OCI-LY7 (cell line): ENCODE measurements at regions not wholly inside any gene's neighbourhood (a gene's known extent, or its start where the extent isn't known, plus 50 kb on each side); places are given as distances from the start of the nearest gene placed in this dataset.

Source experiments
- BruUV-seq: library from RNA; stranded (reverse); fragments of 400-500 nt; replicated peaks from 2 replicates; lab custom pipeline; 2021; lab: Mats Ljungman, UMichigan
- CTCF ChIA-PET: fragments of 300-600 bp; sonication (Branson Sonifier 250); formaldehyde crosslinking; loops from one replicate; lab custom pipeline; 2022; ENCODE audit warnings: antibody characterized with exemption; ENCODE audit not compliant: unreplicated experiment; lab: Charles Lee
- POLR2A ChIA-PET: fragments of 300-600 bp; sonication (Branson Sonifier 250); formaldehyde crosslinking; loops from one replicate; lab custom pipeline; 2022; ENCODE audit warnings: antibody characterized with exemption; lab: Charles Lee
- DNase-seq: peaks from one replicate; pipeline ENCODE4 v3.0.0-alpha.2; 2015; ENCODE audit warnings: low spot score
- H2AFZ ChIP-seq: fragments of 200-600 bp; sonication (generic), shearing (Covaris generic); 2 replicates; pipeline ENCODE4 v1.6.1; 2014; ENCODE audit warnings: mild to moderate bottlenecking, antibody characterized with exemption, low read length, moderate library complexity
- H3K27ac ChIP-seq: fragments of 200-600 bp; sonication (generic); 2 replicates; pipeline ENCODE4 v1.5.1; 2014; ENCODE audit warnings: mixed run types, low read depth, mild to moderate bottlenecking, moderate library complexity, low read length, inconsistent platforms; ENCODE audit not compliant: poor library complexity, severe bottlenecking
- H3K36me3 ChIP-seq: fragments of 200-600 bp; sonication (generic); 2 replicates; pipeline ENCODE4 v1.6.1; 2014; ENCODE audit warnings: mild to moderate bottlenecking, antibody characterized with exemption, low read length, moderate library complexity, mixed read lengths; ENCODE audit not compliant: insufficient read depth
- H3K4me1 ChIP-seq: fragments of 200-600 bp; sonication (generic); 2 replicates; pipeline ENCODE4 v1.5.1; 2014; ENCODE audit warnings: mild to moderate bottlenecking, low read length; ENCODE audit not compliant: insufficient read depth, poor library complexity, severe bottlenecking
- H3K4me2 ChIP-seq: fragments of 200-600 bp; sonication (generic); 2 replicates; pipeline ENCODE4 v1.6.1; 2014; ENCODE audit warnings: mild to moderate bottlenecking, low read length
- H3K4me3 ChIP-seq: fragments of 200-600 bp; sonication (generic); 2 replicates; pipeline ENCODE4 v1.5.1; 2014; ENCODE audit warnings: mild to moderate bottlenecking, low read depth, low read length; ENCODE audit not compliant: poor library complexity, severe bottlenecking
- H3K79me2 ChIP-seq: fragments of 200-600 bp; sonication (generic); 2 replicates; pipeline ENCODE4 v1.6.1; 2016; ENCODE audit warnings: low read depth, mild to moderate bottlenecking, low read length, moderate library complexity, mixed read lengths; ENCODE audit not compliant: insufficient read depth
- H3K9me2 ChIP-seq: fragments of 200-600 bp; sonication (generic); 2 replicates; pipeline ENCODE4 v1.6.1; 2016; ENCODE audit warnings: mild to moderate bottlenecking, low read length, mixed read lengths; ENCODE audit not compliant: insufficient read depth
- H3K9me3 ChIP-seq: fragments of 200-600 bp; sonication (generic); 2 replicates; pipeline ENCODE4 v1.6.1; 2014; ENCODE audit warnings: mild to moderate bottlenecking, mixed run types, low read length, mixed read lengths
- H4K20me1 ChIP-seq: fragments of 200-600 bp; sonication (generic); 2 replicates; pipeline ENCODE4 v1.6.1; 2014; ENCODE audit warnings: mild to moderate bottlenecking, antibody characterized with exemption, low read length, moderate library complexity, mixed read lengths; ENCODE audit not compliant: insufficient read depth
- CTCF ChIP-seq: fragments of 200-600 bp; sonication (generic); conservative IDR thresholded peaks from 2 replicates; pipeline ENCODE4 v1.5.1; 2014; ENCODE audit warnings: mild to moderate bottlenecking, antibody characterized with exemption, low read length, moderate library complexity, mixed read lengths
- EZH2phosphoT487 ChIP-seq: fragments of 200-600 bp; sonication (generic); IDR thresholded peaks from 2 replicates; pipeline ENCODE4 v1.6.1; 2018; ENCODE audit warnings: low read depth, borderline replicate concordance, mild to moderate bottlenecking, mixed run types, antibody characterized with exemption, low read length, moderate library complexity, mixed read lengths
- intact Hi-C: fragments of 100-400 bp; cut with micrococcal nuclease; formaldehyde crosslinking; loops from one replicate; pipeline ENCODE4 v1.10.0; 2022; ENCODE audit not compliant: unreplicated experiment

GRCh38 chr3:177483182-177483967 lies 286.1 kb upstream of the TBL1XR1 start:
- no peak overlapping the region for H3K4me3 ChIP-seq
- no peaks in the 10 kb centered on the region for H3K4me1 ChIP-seq
- TF ChIP-seq EZH2phosphoT487 (no peak), CTCF (peak; percentile 38; the same call in 1 of the 2 replicates)
- intact Hi-C loops, result no loop called here
- H3K27ac ChIP-seq, result no peak overlapping the region
- no peak overlapping the region for H2AFZ ChIP-seq
- no peak overlapping the region for H3K4me2 ChIP-seq
- BruUV-seq, result no TSS peak
- H4K20me1 ChIP-seq, result no peaks in the 10 kb centered on the region
- POLR2A ChIA-PET, result interaction anchor here (0.7 kb wide), 1 partner anchor 393 kb away, joined by 5 read pairs; no protein-coding TSS in a partner anchor
- CTCF ChIA-PET, result no interaction called here
- no peaks in the 10 kb centered on the region for H3K9me2 ChIP-seq
- peak; percentile 6 for DNase-seq
- H3K79me2 ChIP-seq, result no peaks in the 10 kb centered on the region
- H3K9me3 ChIP-seq, result no peaks in the 10 kb centered on the region
- H3K36me3 ChIP-seq, result no peaks in the 10 kb centered on the region

GRCh38 chr3:177484206-177484605 lies 286.9 kb upstream of the TBL1XR1 start:
- Histone ChIP-seq H3K4me2 (no peak overlapping the region), H2AFZ (no peak overlapping the region), H3K4me1 (no peaks in the 10 kb centered on the region), H3K9me3 (no peaks in the 10 kb centered on the region), H3K36me3 (no peaks in the 10 kb centered on the region), H4K20me1 (no peaks in the 10 kb centered on the region), H3K4me3 (no peak overlapping the region), H3K79me2 (no peaks in the 10 kb centered on the region), H3K9me2 (no peaks in the 10 kb centered on the region), H3K27ac (no peak overlapping the region)
- no TSS peak for BruUV-seq
- TF ChIP-seq CTCF (no peak), EZH2phosphoT487 (no peak)
- no peak for DNase-seq
- intact Hi-C loops, result no loop called here
- CTCF ChIA-PET, result no interaction called here
- POLR2A ChIA-PET, result interaction anchor here (0.7 kb wide), 1 partner anchor 394 kb away, joined by 5 read pairs; no protein-coding TSS in a partner anchor

GRCh38 chr3:177484926-177485325 lies 287.6 kb upstream of the TBL1XR1 start:
- no peak overlapping the region for H3K27ac ChIP-seq
- no peaks in the 10 kb centered on the region for H4K20me1 ChIP-seq
- intact Hi-C loops, result no loop called here
- no peak for TF ChIP-seq CTCF
- TF ChIP-seq EZH2phosphoT487, result no peak
- BruUV-seq, result no TSS peak
- no peak overlapping the region for H3K4me2 ChIP-seq
- H3K4me3 ChIP-seq, result no peak overlapping the region
- no peaks in the 10 kb centered on the region for H3K4me1 ChIP-seq
- H3K9me3 ChIP-seq, result no peaks in the 10 kb centered on the region
- H2AFZ ChIP-seq, result no peak overlapping the region
- no peaks in the 10 kb centered on the region for H3K9me2 ChIP-seq
- CTCF ChIA-PET, result no interaction called here
- POLR2A ChIA-PET, result interaction anchor here (0.7 to 1.0 kb wide), 2 partner anchors 87 to 465 kb away, joined by 3 read pairs; no protein-coding TSS in a partner anchor
- no peak for DNase-seq
- H3K36me3 ChIP-seq, result no peaks in the 10 kb centered on the region
- no peaks in the 10 kb centered on the region for H3K79me2 ChIP-seq
